ENCODE measurements at regions not wholly inside any gene's neighbourhood (a gene's known extent, or its start where the extent isn't known, plus 50 kb on each side); places are given as distances from the start of the nearest gene placed in this dataset.
A peak's percentile ranks its signal among the peaks of the same experiment; 100 is the strongest.

GRCh38 chr6:148226284-148226683, 116.4 kb upstream of the SASH1 start:
- H3K27me3 ChIP-seq, result no peaks in the 10 kb centered on the region
- TF ChIP-seq CTCF (IDR thresholded peaks at IDR 0.05; ENCODE audit: low read depth, low read length), result no peak
- H3K27ac ChIP-seq, result no peak overlapping the region
- H3K4me3 ChIP-seq, result no peak overlapping the region
- H3K36me3 ChIP-seq, result no peaks in the 10 kb centered on the region
- no peaks in the 10 kb centered on the region for H3K9me3 ChIP-seq (ENCODE audit: low read depth)
- peaks cover 5% of the 10 kb centered on the region for H3K4me1 ChIP-seq (ENCODE audit: low read depth)
- DNase-seq (ENCODE audit: low read depth in 1 of 2, low spot score in 1 of 2), result no peak

GRCh38 chr6:148231572-148231971, 111.1 kb upstream of the SASH1 start:
- no peaks in the 10 kb centered on the region for H3K9me3 ChIP-seq (ENCODE audit: low read depth)
- no peaks in the 10 kb centered on the region for H3K4me1 ChIP-seq (ENCODE audit: low read depth)
- H3K27me3 ChIP-seq, result no peaks in the 10 kb centered on the region
- H3K4me3 ChIP-seq, result no peak overlapping the region
- no peak for TF ChIP-seq CTCF (IDR thresholded peaks at IDR 0.05; ENCODE audit: low read depth, low read length)
- H3K27ac ChIP-seq, result no peak overlapping the region
- DNase-seq (ENCODE audit: low read depth in 1 of 2, low spot score in 1 of 2), result peak in 1 of 2 donors; percentile 13
- H3K36me3 ChIP-seq, result no peaks in the 10 kb centered on the region

GRCh38 chr6:148235446-148235845, 107.2 kb upstream of the SASH1 start:
- DNase-seq (ENCODE audit: low read depth in 1 of 2, low spot score in 1 of 2), result no peak
- H3K27me3 ChIP-seq, result no peaks in the 10 kb centered on the region
- H3K9me3 ChIP-seq (ENCODE audit: low read depth), result no peaks in the 10 kb centered on the region
- no peak overlapping the region for H3K4me3 ChIP-seq
- H3K27ac ChIP-seq, result no peak overlapping the region
- no peaks in the 10 kb centered on the region for H3K36me3 ChIP-seq
- peaks cover 7% of the 10 kb centered on the region for H3K4me1 ChIP-seq (ENCODE audit: low read depth)
- no peak for TF ChIP-seq CTCF (IDR thresholded peaks at IDR 0.05; ENCODE audit: low read depth, low read length)

GRCh38 chr6:148238713-148239112, 103.9 kb upstream of the SASH1 start:
- Histone ChIP-seq H3K27me3 (no peaks in the 10 kb centered on the region), H3K9me3 (ENCODE audit: low read depth) (no peaks in the 10 kb centered on the region), H3K4me3 (no peak overlapping the region), H3K4me1 (ENCODE audit: low read depth) (peaks cover 7% of the 10 kb centered on the region), H3K36me3 (no peaks in the 10 kb centered on the region), H3K27ac (no peak overlapping the region)
- TF ChIP-seq CTCF (IDR thresholded peaks at IDR 0.05; ENCODE audit: low read depth, low read length), result no peak
- DNase-seq (ENCODE audit: low read depth in 1 of 2, low spot score in 1 of 2), result no peak

- no peak for TF ChIP-seq CTCF (IDR thresholded peaks at IDR 0.05; ENCODE audit: low read depth, low read length)
- Histone ChIP-seq H3K4me1 (ENCODE audit: low read depth) (peaks cover 7% of the 10 kb centered on the region), H3K9me3 (ENCODE audit: low read depth) (no peaks in the 10 kb centered on the region), H3K27ac (no peak overlapping the region), H3K4me3 (no peak overlapping the region), H3K27me3 (no peaks in the 10 kb centered on the region), H3K36me3 (no peaks in the 10 kb centered on the region)
- no peak for DNase-seq (ENCODE audit: low read depth in 1 of 2, low spot score in 1 of 2)
Measured at GRCh38 chr6:148239215-148239614, 103.4 kb upstream of the SASH1 start.

Data from cardiac muscle cell (in vitro differentiated cells and primary cell).